DMS 273 treated with DMSO at 0.1 percent for 48 hours (cell line): ENCODE measurements at regions not wholly inside any gene's neighbourhood (a gene's known extent, or its start where the extent isn't known, plus 50 kb on each side); places are given as distances from the start of the nearest gene placed in this dataset.
"Not testable (repeated sequence)": the region's sequence is repeated elsewhere in the genome, so short reads cannot be mapped to it uniquely, and the experiment has no call there.

Source experiments
- DNase-seq: peaks from one replicate; lab custom pipeline; 2025; lab: John Stamatoyannopoulos, UW

DNA sequence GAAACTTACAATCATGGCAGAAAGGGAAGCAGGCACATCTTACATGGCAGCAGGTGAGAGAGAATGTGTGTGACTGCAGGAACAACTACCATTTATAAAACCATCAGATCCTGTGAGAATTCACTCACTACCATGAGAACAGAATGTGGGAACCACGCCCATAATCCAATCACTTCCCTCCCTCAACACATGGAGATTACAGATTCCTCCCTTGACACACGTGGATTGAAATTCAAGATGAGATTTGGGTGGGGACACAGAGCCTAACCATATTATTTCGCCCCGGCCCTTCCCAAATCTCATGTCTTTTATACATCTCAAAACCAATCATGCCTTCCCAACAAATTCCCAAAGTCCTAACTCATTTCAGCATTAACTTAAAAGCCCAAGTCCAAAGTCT, 203.6 kb downstream of the C12orf75 start:
- no peak for DNase-seq

DNA sequence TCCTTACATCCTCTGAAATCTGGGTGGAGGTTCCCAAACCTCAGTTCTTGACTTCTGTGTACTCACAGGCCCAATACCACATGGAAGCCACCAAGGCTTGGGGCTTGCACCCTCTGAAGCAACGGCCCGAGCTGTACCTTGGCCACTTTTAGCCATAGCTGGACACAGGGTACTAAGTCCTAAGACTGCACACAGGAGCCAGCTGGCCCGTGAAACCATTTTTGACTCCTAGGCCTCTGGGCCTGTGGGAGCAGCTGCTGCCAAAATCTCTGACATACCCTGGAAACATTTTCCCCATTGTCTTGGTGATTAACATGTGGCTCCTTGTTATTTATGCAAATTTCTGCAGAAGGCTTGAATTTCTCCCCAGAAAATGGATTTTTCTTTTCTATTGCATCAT, 204.5 kb downstream of the C12orf75 start:
- DNase-seq = not testable (repeated sequence)

GRCh38 chr12:105538880-105539279, 208.4 kb downstream of the C12orf75 start:
- DNase-seq = no peak

GRCh38 chr12:105539735-105540134, 209.2 kb downstream of the C12orf75 start:
- DNase-seq = no peak

GRCh38 chr12:105547786-105548185, 217.3 kb downstream of the C12orf75 start:
- no peak for DNase-seq

- no peak for DNase-seq
Observed at GRCh38 chr12:105548626-105549025, 218.1 kb downstream of the C12orf75 start.

DNA sequence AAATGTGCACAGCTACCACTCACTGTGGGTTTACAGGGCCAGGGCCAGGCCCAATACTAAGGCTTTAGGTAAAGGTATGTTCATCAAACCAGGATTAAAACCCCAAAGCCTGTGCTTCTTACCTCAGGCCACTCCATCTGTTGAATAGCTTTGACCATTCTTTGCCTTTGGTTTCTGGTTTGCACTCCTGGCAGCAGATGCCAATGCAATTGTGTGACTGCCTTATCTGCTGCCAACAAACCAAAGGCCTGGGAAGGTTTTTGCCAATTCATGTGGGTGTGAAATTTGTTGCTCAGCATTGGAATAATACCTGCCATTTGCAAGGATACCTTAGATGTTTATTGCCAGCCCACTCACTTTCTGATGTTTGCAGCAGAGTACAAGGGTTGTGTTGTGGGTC, 221.6 kb downstream of the C12orf75 start:
- no peak for DNase-seq

DNA sequence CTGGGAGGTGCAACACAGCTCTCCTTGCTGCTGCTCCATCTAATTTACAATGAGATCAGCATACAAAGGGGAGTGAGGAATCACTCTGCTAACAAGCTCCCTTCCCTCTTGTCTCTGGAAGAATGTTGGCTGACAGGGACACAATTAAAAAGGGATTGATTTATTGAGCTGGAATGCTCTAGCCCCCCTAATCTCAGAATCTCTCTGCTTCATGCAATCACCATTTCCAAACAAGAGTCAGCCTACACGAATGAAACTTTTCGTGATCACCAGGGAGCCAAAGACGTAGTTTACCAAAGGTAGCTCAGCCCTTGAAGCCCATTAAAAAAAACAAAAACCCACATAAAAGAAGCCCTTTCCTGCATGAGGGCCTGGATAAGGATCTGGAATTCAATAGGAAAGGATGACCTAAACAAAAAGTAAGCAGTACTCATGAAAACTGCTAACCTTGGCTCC, 223.8 kb downstream of the C12orf75 start:
- no peak for DNase-seq

GRCh38 chr12:105554856-105555255, 224.4 kb downstream of the C12orf75 start:
- no peak for DNase-seq

- no peak for DNase-seq
Observed at GRCh38 chr12:105555556-105556295, 225.2 kb downstream of the C12orf75 start.

DNA sequence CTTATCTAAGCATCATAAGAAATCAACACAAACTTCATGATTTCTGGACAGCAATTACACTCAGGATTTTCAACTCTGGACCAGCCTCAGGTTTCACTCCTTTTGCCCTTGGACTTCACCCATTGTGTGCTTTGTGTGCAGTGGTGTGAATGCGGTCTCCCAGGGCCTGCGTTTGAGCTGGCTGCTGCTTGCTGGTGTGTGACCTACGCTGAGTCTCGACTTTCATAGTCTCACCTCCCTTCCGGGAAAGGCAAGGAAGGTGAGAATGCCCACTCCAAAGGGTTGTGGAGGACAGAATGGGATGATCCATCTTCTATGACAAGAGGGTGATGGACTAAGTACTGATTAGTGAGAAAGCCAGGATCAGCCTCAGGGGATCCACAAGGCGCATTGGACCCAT, 228.8 kb downstream of the C12orf75 start:
- no peak for DNase-seq

- DNase-seq = no peak
Observed at GRCh38 chr12:105561546-105562198, 231.2 kb downstream of the C12orf75 start.

DNA sequence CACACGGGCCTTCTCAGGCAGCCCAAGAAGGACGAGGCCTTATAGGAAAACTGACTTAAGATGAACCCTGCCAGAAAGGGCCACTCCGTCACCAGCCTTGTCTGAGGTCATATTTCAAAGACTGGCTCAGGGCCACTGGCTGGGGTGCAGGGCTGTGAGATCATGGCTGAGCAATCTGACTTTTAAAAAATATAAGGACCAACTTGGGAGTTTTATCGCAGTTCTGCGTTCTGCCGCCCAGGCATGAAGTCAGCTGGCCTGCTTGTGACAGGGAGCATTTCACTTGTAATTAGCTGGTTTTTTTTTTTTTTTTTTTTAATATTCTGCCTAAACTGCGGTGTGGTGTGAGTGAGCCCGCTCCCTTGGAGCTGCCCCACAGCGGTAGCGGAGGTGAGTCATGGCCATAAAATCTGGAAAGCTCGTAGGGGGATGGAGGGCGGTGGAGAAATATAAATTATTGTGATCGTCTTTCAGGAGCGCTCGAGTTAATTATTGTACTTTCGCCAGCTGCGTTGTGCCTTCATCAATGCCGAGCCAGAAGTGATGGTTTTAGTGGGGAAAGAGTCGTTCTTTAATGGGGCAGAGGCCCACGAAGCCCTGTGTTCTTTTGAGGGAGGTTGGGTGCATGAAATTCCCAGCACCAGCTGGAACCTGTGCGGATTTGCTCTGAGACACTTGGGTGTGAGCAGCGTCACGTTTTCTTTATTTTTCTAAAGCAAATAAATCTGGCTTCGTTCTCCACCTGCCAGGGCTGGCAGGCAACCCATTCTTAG, 231.9 kb downstream of the C12orf75 start:
- peak; percentile 57 for DNase-seq

- DNase-seq = no peak
Observed at GRCh38 chr12:105567061-105567460, 236.6 kb downstream of the C12orf75 start.

DNA sequence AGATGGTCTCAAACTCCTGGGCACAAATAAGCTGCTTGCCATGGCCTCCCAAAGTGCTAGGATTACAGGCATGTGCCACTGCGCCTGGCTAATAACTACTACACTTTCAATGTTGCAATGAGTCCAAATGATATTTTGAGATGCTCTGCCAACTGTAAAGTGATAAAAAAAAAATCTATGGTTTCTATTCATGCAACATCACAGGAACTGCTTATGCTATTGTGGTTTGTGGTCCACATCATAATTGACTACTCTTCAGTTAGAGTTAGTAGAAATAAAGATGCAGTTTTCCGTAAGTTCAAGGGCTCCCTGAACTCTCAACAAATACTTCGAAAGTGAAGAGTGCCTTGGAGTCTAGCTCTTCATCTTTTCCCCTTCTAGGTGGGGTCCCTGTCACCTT, 239.4 kb downstream of the C12orf75 start:
- DNase-seq = no peak

DNA sequence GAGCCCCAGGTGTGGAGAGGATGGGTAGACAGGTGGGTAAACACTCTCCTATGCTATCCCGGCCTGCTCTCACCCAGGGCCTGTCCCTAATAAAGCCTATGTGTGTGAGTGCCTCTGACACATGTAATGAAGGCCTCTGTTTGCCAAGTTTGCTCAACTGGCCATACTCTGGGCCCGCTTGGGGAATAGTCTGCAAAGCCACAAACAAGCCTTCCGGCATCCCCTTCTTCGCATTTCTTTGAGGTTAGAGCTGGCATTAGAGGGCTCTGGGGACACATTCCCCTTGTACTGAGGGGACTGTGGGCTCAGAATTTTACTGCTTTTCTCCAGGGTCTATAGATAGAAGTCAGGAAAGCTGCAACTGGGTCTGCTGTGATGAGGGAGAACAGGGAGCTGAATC, 240.5 kb downstream of the C12orf75 start:
- DNase-seq = no peak

GRCh38 chr12:105573574-105573973, 243.1 kb downstream of the C12orf75 start:
- no peak for DNase-seq

DNA sequence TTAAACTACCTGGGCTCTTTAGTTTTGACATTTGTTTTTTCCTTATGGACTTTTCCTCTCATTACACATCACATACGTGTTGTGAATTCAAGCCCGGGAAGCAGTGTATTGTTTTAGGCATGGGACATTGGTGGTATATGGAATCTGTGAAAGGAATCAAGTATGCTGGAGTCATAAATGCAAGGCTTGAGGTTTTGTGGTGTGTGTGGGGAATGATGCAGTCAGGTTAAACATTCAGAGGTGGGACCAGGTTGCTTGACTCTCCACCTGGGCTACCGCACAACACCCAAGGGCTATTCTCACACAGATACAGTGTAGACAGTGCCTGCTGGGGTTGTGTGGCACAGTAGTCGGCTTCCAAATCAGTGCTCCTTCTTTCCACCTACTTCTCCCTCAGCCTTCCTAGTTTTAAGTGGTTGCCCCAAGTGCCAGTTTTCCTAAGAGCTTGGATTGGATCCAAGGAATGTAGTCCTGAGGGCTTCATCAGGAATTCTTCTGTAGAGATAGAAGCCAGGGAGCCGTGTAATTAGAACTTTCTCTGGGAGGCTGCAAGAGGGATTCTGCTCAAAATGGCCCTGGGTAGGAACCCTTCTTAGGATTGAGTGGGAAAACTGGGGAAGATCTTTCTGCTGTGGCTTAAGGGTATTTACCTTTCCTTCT, 243.7 kb downstream of the C12orf75 start:
- DNase-seq = no peak

- DNase-seq = no peak
Observed at GRCh38 chr12:105575235-105575634, 244.7 kb downstream of the C12orf75 start.

DNA sequence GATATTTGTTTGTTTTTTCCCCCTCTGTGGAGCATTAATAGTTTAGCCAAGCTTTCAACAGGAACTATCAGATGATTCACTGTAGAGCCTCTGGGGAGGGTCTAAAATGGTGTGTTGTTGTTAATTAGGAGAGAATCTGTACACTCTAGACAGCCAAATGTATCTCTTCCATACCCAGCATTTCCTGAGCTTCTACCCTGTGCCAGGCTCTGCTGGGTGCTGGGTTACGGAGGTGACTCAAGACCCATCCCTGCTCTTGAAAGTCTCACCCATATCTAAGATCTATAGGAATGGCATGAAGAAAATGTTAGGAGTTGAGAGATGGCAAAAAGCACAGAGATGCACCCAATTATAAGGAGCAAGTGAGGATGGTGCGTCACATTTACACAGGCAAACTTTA, 245.8 kb downstream of the C12orf75 start:
- no peak for DNase-seq

DNA sequence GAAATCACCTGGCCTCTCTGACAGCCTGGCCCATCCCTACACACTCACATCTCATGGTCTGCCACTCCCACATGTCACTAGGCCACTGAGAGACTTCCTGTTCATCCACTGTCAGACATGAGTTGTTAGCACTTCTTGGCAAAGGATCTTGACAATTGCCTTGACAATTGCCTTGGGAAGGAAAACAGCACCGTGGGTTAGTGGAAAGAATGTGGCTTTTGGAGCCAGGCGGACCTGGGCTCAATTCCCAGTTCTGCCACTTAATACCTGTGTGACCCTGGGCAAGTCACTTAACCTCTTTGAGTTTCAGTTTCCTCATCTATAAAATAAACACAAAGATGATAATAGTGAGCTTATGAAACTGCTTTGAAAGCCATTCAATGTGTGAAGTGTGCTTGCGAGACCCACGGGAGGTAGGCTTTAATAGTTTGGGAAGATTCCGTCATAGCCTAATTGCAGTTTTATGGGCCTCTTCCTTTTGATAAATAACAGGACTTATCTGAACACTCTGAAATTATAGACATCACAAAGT, 250.4 kb downstream of the C12orf75 start:
- no peak for DNase-seq

GRCh38 chr12:105581420-105581819, 250.9 kb downstream of the C12orf75 start:
- no peak for DNase-seq
